ENCODE measurements at regions not wholly inside any gene's neighbourhood (a gene's known extent, or its start where the extent isn't known, plus 50 kb on each side); places are given as distances from the start of the nearest gene placed in this dataset.

- TF ChIP-seq TCF7L2 (IDR thresholded peaks at IDR 0.05; ENCODE audit: borderline replicate concordance, extremely low read depth, insufficient read depth, insufficient read length), result no peak
- TF ChIP-seq ZBTB33 (IDR thresholded peaks at IDR 0.05; ENCODE audit: extremely low read depth, insufficient replicate concordance, low read length), result no peak
Observed at GRCh38 chr22:49657974-49658590, 169.6 kb downstream of the BRD1 start (continued).

- RAD21 ChIA-PET (ENCODE audit: low non-redundant PET in 1 of 2, low total read pairs in 2 of 2, uncharacterized antibody in 2 of 2, unreplicated experiment in 2 of 2), result no interaction called here
- no peaks in the 10 kb centered on the region for H3K9me2 ChIP-seq (ENCODE audit: insufficient read depth)
- H3K9ac ChIP-seq (ENCODE audit: low read length), result peak overlapping the region; percentile 72
- no peaks in the 10 kb centered on the region for H3K9me3 ChIP-seq (ENCODE audit: control insufficient read depth in 1 of 2, insufficient read depth in 1 of 2, low read depth in 1 of 2, low read length in 2 of 2)
- peaks cover 43% of the 10 kb centered on the region for H3K79me2 ChIP-seq (ENCODE audit: insufficient read depth, low read length)
- BruUV-seq (replicated peaks), result no TSS peak
- 0 out of 2 replicates have a peak, but pooled peaks cover under 1% of the 10 kb centered on the region for H3K27me3 ChIP-seq (ENCODE audit: insufficient read depth, low read length)
- peak; percentile 71 for DNase-seq (ENCODE audit: low read depth, low spot score)
- peaks cover 3 to 12% of the 10 kb centered on the region in 2 experiments; a peak in 3 of 4 replicates for H3K4me1 ChIP-seq (ENCODE audit: control insufficient read depth in 1 of 2, insufficient read depth in 2 of 2, low read length in 2 of 2)
- H3K4me2 ChIP-seq (ENCODE audit: low read length), result peak overlapping the region; percentile 76
- H4K20me1 ChIP-seq (ENCODE audit: insufficient read depth), result no peaks in the 10 kb centered on the region
- ATAC-seq, result peak; percentile 88
- H3K36me3 ChIP-seq (ENCODE audit: control insufficient read depth in 1 of 2, insufficient read depth in 2 of 2, low read length in 2 of 2), result peaks cover 0 to 9% of the 10 kb centered on the region in 2 experiments; a peak in 2 of 4 replicates
- POLR2A ChIA-PET, result no interaction called here
- peak overlapping the region; percentile 82 for H3K27ac ChIP-seq (ENCODE audit: low read depth, low read length)
- H2AFZ ChIP-seq (ENCODE audit: low read depth, low read length, poor library complexity, severe bottlenecking), result no peak overlapping the region
- CTCF ChIA-PET, result no interaction called here
- intact Hi-C loops (cut with micrococcal nuclease), result no loop called here
- H3K4me3 ChIP-seq (replicated peaks in 1 of 2; ENCODE audit: low read depth in 1 of 2, low read length in 2 of 2), result peak overlapping the region; percentile 78 to 79
- TF ChIP-seq CBX3 (IDR thresholded peaks at IDR 0.05; ENCODE audit: low read depth) (no peak), ZFX (IDR thresholded peaks at IDR 0.05) (no peak), ZNF274 (IDR thresholded peaks at IDR 0.05; ENCODE audit: low read depth, low read length) (no peak), ELF1 (IDR thresholded peaks at IDR 0.05; ENCODE audit: borderline replicate concordance, low read depth) (no peak), EZH2 (IDR thresholded peaks at IDR 0.05) (no peak), POLR2AphosphoS5 (IDR thresholded peaks at IDR 0.05; ENCODE audit: low read depth, low read length) (peak; percentile 77), TCF7L2 (IDR thresholded peaks at IDR 0.05; ENCODE audit: borderline replicate concordance, extremely low read depth, insufficient read depth, insufficient read length) (no peak), RAD21 (IDR thresholded peaks at IDR 0.05; ENCODE audit: low read depth) (no peak), MAX (IDR thresholded peaks at IDR 0.05) (no peak; the same call in 1 of the 2 replicates), ZBTB33 (IDR thresholded peaks at IDR 0.05; ENCODE audit: extremely low read depth, insufficient replicate concordance, low read length) (peak; percentile 91), SIN3A (IDR thresholded peaks at IDR 0.05; ENCODE audit: low read depth) (no peak), CEBPB (IDR thresholded peaks at IDR 0.05; ENCODE audit: low read depth) (no peak), EGR1 (IDR thresholded peaks at IDR 0.05; ENCODE audit: low read depth) (peak; percentile 36; the same call in 1 of the 2 replicates), YY1 (IDR thresholded peaks at IDR 0.05; ENCODE audit: extremely low read depth, insufficient replicate concordance, low read depth, low read length) (peak; percentile 86)
- TF ChIP-seq, protein P1, sequence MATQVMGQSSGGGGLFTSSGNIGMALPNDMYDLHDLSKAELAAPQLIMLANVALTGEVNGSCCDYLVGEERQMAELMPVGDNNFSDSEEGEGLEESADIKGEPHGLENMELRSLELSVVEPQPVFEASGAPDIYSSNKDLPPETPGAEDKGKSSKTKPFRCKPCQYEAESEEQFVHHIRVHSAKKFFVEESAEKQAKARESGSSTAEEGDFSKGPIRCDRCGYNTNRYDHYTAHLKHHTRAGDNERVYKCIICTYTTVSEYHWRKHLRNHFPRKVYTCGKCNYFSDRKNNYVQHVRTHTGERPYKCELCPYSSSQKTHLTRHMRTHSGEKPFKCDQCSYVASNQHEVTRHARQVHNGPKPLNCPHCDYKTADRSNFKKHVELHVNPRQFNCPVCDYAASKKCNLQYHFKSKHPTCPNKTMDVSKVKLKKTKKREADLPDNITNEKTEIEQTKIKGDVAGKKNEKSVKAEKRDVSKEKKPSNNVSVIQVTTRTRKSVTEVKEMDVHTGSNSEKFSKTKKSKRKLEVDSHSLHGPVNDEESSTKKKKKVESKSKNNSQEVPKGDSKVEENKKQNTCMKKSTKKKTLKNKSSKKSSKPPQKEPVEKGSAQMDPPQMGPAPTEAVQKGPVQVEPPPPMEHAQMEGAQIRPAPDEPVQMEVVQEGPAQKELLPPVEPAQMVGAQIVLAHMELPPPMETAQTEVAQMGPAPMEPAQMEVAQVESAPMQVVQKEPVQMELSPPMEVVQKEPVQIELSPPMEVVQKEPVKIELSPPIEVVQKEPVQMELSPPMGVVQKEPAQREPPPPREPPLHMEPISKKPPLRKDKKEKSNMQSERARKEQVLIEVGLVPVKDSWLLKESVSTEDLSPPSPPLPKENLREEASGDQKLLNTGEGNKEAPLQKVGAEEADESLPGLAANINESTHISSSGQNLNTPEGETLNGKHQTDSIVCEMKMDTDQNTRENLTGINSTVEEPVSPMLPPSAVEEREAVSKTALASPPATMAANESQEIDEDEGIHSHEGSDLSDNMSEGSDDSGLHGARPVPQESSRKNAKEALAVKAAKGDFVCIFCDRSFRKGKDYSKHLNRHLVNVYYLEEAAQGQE (IDR thresholded peaks at IDR 0.05; ENCODE audit: low read depth), result no peak
Observed at GRCh38 chr22:49657275-49657973, 170.2 kb downstream of the BRD1 start.
